Right ventricle myocardium superior (tissue), 1 donor: ENCODE measurements at regions not wholly inside any gene's neighbourhood (a gene's known extent, or its start where the extent isn't known, plus 50 kb on each side); places are given as distances from the start of the nearest gene placed in this dataset.

Experiments
- ATAC-seq: fragments of 200-7000 bp; cut with Tn5 transposase; one replicate; pipeline ENCODE4 v1.9.1; 2020; ENCODE audit warnings: mild to moderate bottlenecking; ENCODE audit not compliant: poor library complexity
- DNase-seq: peaks from one replicate; pipeline ENCODE4 v3.0.0-alpha.2; 2020
- intact Hi-C: fragments of 100-400 bp; cut with DNase I; formaldehyde crosslinking; loops from one replicate; pipeline ENCODE4 v1.11.2; 2022
- donor health status: DM: no; HTN: yes; CAD: no; lungs with severe emphysema.

- ATAC-seq (peak; percentile 27), DNase-seq (no peak)
- intact Hi-C loops: no loop called here
These were observed 50.2 kb downstream of the ZZZ3 start for GRCh38 chr1:77632216-77632615.

DNA sequence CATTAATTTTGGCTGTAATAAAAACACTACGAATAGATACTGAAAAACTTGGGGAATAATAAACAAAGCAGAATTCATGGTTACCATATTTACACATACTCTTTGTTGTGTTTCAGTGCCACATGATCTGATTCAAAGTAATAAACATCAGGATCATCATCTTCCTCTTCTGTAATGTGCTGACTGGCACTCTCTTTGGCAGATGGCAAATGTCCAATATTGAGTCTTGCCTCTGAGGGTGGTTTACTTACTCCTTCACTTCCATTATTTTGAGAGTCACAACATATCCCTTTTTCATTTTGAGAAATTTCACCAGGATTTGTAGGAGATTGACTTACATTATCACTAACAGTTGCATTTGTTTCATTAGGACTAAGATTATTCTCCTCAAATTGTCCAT lies 50.7 kb downstream of the ZZZ3 start:
- DNase-seq (no peak), ATAC-seq (peak; percentile 46)
- intact Hi-C loops: no loop called here

DNA sequence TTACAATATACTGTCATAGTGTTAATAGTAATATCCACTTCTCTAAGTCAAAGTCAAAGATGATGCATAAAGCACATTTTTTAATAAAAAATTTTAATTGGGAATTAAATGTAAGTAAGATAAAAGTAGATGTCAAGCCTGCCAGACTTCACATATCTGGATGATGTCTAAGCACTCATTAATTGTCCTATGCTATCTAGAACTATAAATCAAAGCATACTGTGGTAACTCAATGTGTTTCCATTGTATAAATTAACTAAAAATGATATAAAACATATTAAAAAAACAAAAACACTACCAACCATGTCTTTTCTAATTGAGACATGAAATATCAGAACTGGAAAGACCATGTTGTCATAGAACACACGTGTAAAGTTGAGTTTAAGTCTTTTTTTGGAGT lies 51.2 kb downstream of the ZZZ3 start:
- intact Hi-C loops: no loop called here
- DNase-seq (no peak), ATAC-seq (no peak)

DNA sequence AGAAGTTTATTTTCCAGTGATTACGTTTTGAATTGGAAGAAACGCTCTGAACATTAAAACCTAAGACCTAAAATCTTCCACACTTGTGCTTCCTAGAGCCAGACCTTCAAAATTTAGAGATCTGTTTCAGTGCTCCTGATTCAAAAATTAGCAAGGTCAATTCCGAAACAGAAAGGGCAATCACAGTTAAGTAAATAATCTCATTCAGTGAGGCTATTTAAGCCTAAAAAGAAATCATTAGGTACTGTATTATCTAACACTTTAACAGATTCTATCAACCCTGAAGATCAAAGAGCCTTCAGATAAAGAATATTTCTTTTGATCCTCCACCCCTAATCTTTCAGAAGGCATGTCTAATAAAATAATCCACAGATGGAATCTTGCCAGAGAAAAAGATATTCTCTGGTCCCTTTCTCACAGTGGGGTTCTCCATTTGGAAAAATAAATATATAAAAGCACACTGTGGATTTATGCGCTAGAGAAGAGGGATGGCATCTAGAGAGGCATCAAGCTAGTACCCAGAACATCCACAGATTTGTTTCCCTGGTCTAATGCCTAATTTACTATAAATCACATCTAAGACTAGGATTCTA lies 54.4 kb downstream of the ZZZ3 start:
- DNase-seq (no peak), ATAC-seq (no peak)
- intact Hi-C loops: no loop called here

DNA sequence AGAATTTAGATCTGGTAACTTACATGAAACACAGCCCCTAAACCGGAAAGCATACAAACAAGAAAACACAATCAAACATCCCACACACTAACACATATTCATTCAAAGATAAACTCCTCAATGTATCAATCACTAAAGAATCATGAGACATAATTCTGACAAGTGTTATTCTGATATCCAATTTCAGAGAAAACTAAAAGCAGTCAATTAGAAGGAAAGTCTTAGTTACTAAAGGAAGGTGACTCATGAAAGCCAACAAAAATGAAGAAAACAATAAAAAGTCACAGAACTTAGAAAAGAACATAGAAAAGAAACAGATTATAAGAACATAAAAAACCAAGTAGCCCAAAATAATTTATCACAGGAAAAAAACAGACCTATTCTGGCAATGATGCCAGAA lies 57.2 kb downstream of the ZZZ3 start:
- intact Hi-C loops: no loop called here

GRCh38 chr1:77624102-77624501 lies 58.4 kb downstream of the ZZZ3 start:
- no peak for ATAC-seq

More for the DNA sequence above, 57.2 kb downstream of the ZZZ3 start:
- ATAC-seq (no peak), DNase-seq (no peak)

DNA sequence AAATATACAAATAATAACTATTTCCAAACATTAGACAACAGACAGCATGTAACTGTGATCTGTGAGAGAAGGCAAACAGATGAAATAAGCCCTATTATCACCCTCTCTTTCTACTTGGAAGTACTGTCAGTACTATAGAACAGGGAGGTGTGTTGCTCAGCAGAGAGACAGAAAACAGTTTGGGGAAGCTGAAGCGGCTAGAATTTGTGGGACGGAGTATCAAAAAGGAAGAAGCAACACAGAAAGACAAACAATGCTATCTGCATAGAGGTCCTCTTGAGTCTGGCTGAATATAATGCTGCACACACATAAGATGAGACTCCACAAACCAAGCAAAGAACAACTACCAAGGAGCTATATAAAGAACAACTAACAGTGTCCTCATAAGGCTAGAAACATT lies 59.4 kb downstream of the ZZZ3 start:
- intact Hi-C loops: no loop called here
- no peak for ATAC-seq
- DNase-seq: no peak

More at GRCh38 chr1:77624102-77624501, 58.4 kb downstream of the ZZZ3 start:
- intact Hi-C loops: no loop called here
- DNase-seq: no peak

DNA sequence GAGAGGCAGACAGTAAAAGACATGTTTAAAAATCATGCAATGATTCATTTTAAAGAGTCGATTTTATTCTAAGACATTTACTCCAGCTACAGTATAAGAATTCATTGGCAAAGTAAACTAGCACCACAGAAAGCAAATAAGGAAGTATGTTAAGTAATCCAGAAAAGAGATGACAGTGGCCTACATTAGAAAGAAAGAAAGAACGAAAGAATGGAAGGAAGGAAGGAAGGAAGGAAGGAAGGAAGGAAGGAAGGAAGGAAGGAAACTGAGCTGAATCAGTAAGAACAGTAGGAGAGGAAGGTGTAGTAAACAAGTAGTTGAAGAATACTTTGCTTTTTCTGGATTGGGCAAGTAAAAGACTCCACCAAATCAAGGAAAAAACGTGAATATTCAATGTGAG lies 62.2 kb downstream of the ZZZ3 start:
- ATAC-seq (no peak), DNase-seq (no peak)
- intact Hi-C loops: no loop called here

GRCh38 chr1:77614037-77614436 lies 68.4 kb downstream of the ZZZ3 start:
- DNase-seq: no peak
- ATAC-seq: no peak
- intact Hi-C loops: no loop called here
